ENCODE measurements at regions not wholly inside any gene's neighbourhood (a gene's known extent, or its start where the extent isn't known, plus 50 kb on each side); places are given as distances from the start of the nearest gene placed in this dataset.

GRCh38 chr18:60075477-60075876 is 175.7 kb downstream of the PMAIP1 start:
- no peak overlapping the region for H3K4me2 ChIP-seq
- 72% methylated on average over 3 of the region's 3 CpGs for WGBS (ENCODE audit: low lambda C conversion rate, missing lambda C conversion rate)

DNA sequence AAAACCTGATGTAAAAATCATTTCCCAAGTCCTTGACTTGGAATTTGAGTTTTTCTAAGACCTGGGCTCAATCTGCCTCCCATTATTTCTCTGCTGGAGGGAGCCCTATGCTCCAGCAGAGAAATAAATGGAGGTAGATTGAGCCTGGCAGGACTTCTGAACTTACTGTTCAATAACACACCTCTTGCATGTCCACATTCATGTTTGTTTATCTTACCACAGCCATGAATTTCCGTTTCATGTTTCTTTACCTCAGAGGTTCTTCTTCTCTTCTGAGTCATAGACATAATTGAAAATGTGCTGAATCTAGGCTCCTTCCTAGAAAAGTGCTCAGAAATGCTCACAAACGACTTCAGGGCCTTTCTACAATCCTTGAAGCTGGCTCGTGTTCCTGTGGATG is 170.8 kb downstream of the PMAIP1 start:
- Histone ChIP-seq H2AFZ (no peak overlapping the region), H3K79me2 (no peaks in the 10 kb centered on the region), H3K4me3 (no peak overlapping the region), H3K27ac (no peak overlapping the region), H3K9me2 (replicated peaks; ENCODE audit: insufficient read depth) (no peaks in the 10 kb centered on the region), H3K27me3 (no peaks in the 10 kb centered on the region), H3K4me2 (no peak overlapping the region), H3K9me3 (ENCODE audit: low read depth) (no peaks in the 10 kb centered on the region), H4K20me1 (ENCODE audit: insufficient read depth, poor library complexity, severe bottlenecking) (no peaks in the 10 kb centered on the region), H3K4me1 (ENCODE audit: insufficient read depth) (no peaks in the 10 kb centered on the region), H3K36me3 (replicated peaks; ENCODE audit: insufficient read depth, low read depth) (no peaks in the 10 kb centered on the region)
- 44% methylated on average over 3 of the region's 3 CpGs for WGBS (ENCODE audit: low lambda C conversion rate, missing lambda C conversion rate)
- DNase-seq (ENCODE audit: low spot score) = no peak
- TF ChIP-seq, protein P1, sequence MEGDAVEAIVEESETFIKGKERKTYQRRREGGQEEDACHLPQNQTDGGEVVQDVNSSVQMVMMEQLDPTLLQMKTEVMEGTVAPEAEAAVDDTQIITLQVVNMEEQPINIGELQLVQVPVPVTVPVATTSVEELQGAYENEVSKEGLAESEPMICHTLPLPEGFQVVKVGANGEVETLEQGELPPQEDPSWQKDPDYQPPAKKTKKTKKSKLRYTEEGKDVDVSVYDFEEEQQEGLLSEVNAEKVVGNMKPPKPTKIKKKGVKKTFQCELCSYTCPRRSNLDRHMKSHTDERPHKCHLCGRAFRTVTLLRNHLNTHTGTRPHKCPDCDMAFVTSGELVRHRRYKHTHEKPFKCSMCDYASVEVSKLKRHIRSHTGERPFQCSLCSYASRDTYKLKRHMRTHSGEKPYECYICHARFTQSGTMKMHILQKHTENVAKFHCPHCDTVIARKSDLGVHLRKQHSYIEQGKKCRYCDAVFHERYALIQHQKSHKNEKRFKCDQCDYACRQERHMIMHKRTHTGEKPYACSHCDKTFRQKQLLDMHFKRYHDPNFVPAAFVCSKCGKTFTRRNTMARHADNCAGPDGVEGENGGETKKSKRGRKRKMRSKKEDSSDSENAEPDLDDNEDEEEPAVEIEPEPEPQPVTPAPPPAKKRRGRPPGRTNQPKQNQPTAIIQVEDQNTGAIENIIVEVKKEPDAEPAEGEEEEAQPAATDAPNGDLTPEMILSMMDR (IDR thresholded peaks at IDR 0.05; ENCODE audit: poor library complexity) = no peak
- TF ChIP-seq EZH2 (IDR thresholded peaks at IDR 0.05; ENCODE audit: borderline replicate concordance) (no peak), EZH2phosphoT487 (IDR thresholded peaks at IDR 0.05; ENCODE audit: low read depth, severe bottlenecking, unreplicated experiment) (no peak)

More at GRCh38 chr18:60075477-60075876, 175.7 kb downstream of the PMAIP1 start:
- H3K27ac ChIP-seq = no peak overlapping the region
- no peak overlapping the region for H3K4me3 ChIP-seq
- H2AFZ ChIP-seq = no peak overlapping the region
- H3K27me3 ChIP-seq = no peaks in the 10 kb centered on the region
- H3K36me3 ChIP-seq (replicated peaks; ENCODE audit: insufficient read depth, low read depth) = no peaks in the 10 kb centered on the region
- H3K9me3 ChIP-seq (ENCODE audit: low read depth) = no peaks in the 10 kb centered on the region
- TF ChIP-seq, protein P1 (IDR thresholded peaks at IDR 0.05; ENCODE audit: poor library complexity) = no peak
- TF ChIP-seq EZH2phosphoT487 (IDR thresholded peaks at IDR 0.05; ENCODE audit: low read depth, severe bottlenecking, unreplicated experiment) (no peak), EZH2 (IDR thresholded peaks at IDR 0.05; ENCODE audit: borderline replicate concordance) (no peak)
- no peaks in the 10 kb centered on the region for H3K4me1 ChIP-seq (ENCODE audit: insufficient read depth)
- H3K9me2 ChIP-seq (replicated peaks; ENCODE audit: insufficient read depth) = no peaks in the 10 kb centered on the region
- no peak for DNase-seq (ENCODE audit: low spot score)
- H4K20me1 ChIP-seq (ENCODE audit: insufficient read depth, poor library complexity, severe bottlenecking) = no peaks in the 10 kb centered on the region
- H3K79me2 ChIP-seq = no peaks in the 10 kb centered on the region

GRCh38 chr18:60069145-60069544 is 169.3 kb downstream of the PMAIP1 start:
- H3K4me2 ChIP-seq = no peak overlapping the region
- H3K27ac ChIP-seq = no peak overlapping the region
- no peaks in the 10 kb centered on the region for H3K9me3 ChIP-seq (ENCODE audit: low read depth)
- no peaks in the 10 kb centered on the region for H3K36me3 ChIP-seq (replicated peaks; ENCODE audit: insufficient read depth, low read depth)
- no peaks in the 10 kb centered on the region for H3K9me2 ChIP-seq (replicated peaks; ENCODE audit: insufficient read depth)
- no peaks in the 10 kb centered on the region for H3K4me1 ChIP-seq (ENCODE audit: insufficient read depth)
- H3K79me2 ChIP-seq = no peaks in the 10 kb centered on the region
- no peak overlapping the region for H2AFZ ChIP-seq
- no peak for DNase-seq (ENCODE audit: low spot score)
- 89% methylated on average over 2 of the region's 2 CpGs for WGBS (ENCODE audit: low lambda C conversion rate, missing lambda C conversion rate)
- no peaks in the 10 kb centered on the region for H4K20me1 ChIP-seq (ENCODE audit: insufficient read depth, poor library complexity, severe bottlenecking)
- TF ChIP-seq EZH2phosphoT487 (IDR thresholded peaks at IDR 0.05; ENCODE audit: low read depth, severe bottlenecking, unreplicated experiment) = no peak
- TF ChIP-seq, protein P1 (IDR thresholded peaks at IDR 0.05; ENCODE audit: poor library complexity) = no peak
- TF ChIP-seq EZH2 (IDR thresholded peaks at IDR 0.05; ENCODE audit: borderline replicate concordance) = no peak
- no peaks in the 10 kb centered on the region for H3K27me3 ChIP-seq
- no peak overlapping the region for H3K4me3 ChIP-seq
